Skeletal muscle tissue (tissue), 3 donors: ENCODE measurements at regions not wholly inside any gene's neighbourhood (a gene's known extent, or its start where the extent isn't known, plus 50 kb on each side); places are given as distances from the start of the nearest gene placed in this dataset.

Experiments
- H3K27ac ChIP-seq: one replicate; pipeline ENCODE4 v1.7.0; 2013; ENCODE audit warnings: mild to moderate bottlenecking, low read depth, low read length, inconsistent platforms
- H3K27me3 ChIP-seq, 3 donors: one replicate each; pipeline ENCODE4 v1.7.0; 2013; ENCODE audit warnings: low read length in 3 of 3; ENCODE audit not compliant: control insufficient read depth in 3 of 3, insufficient read depth in 3 of 3
- H3K36me3 ChIP-seq, 3 donors: one replicate each; pipeline ENCODE4 v1.7.0; 2013; ENCODE audit warnings: low read length in 3 of 3; ENCODE audit not compliant: control insufficient read depth in 3 of 3, insufficient read depth in 3 of 3
- H3K4me1 ChIP-seq, 3 donors: one replicate each; pipeline ENCODE4 v1.7.0; 2013; ENCODE audit warnings: low read length in 3 of 3, mild to moderate bottlenecking in 3 of 3; ENCODE audit not compliant: control insufficient read depth in 3 of 3, insufficient read depth in 3 of 3
- H3K4me3 ChIP-seq, 3 donors: one replicate each; pipeline ENCODE4 v1.7.0; 2013; ENCODE audit warnings: low read length in 3 of 3
- H3K9ac ChIP-seq, 3 donors: one replicate each; pipeline ENCODE4 v1.7.0; 2013; ENCODE audit warnings: low read length in 3 of 3, mild to moderate bottlenecking in 3 of 3, moderate library complexity in 2 of 3, low read depth in 1 of 3
- H3K9me3 ChIP-seq, 3 donors: one replicate each; pipeline ENCODE4 v1.7.0; 2013; ENCODE audit warnings: low read length in 3 of 3; ENCODE audit not compliant: control insufficient read depth in 3 of 3
- donor health status: Osteomylitis.

GRCh38 chr13:107992542-107992941, 222.8 kb downstream of the LIG4 start:
- H3K27me3 ChIP-seq: no peaks in the 10 kb centered on the region
- H3K4me1 ChIP-seq: no peaks in the 10 kb centered on the region
- no peak overlapping the region for H3K27ac ChIP-seq
- no peaks in the 10 kb centered on the region for H3K36me3 ChIP-seq
- H3K9me3 ChIP-seq: no peaks in the 10 kb centered on the region
- H3K4me3 ChIP-seq: no peak overlapping the region
- no peak overlapping the region for H3K9ac ChIP-seq

- no peak overlapping the region for H3K9ac ChIP-seq
- no peaks in the 10 kb centered on the region for H3K9me3 ChIP-seq
- H3K27me3 ChIP-seq: no peaks in the 10 kb centered on the region
- H3K36me3 ChIP-seq: no peaks in the 10 kb centered on the region
- no peaks in the 10 kb centered on the region for H3K4me1 ChIP-seq
- no peak overlapping the region for H3K4me3 ChIP-seq
- no peak overlapping the region for H3K27ac ChIP-seq
These were observed 238.2 kb downstream of the LIG4 start for GRCh38 chr13:107977071-107977574.

GRCh38 chr13:107976628-107977027, 238.7 kb downstream of the LIG4 start:
- Histone ChIP-seq H3K4me3 (no peak overlapping the region), H3K9me3 (no peaks in the 10 kb centered on the region), H3K4me1 (no peaks in the 10 kb centered on the region), H3K27me3 (no peaks in the 10 kb centered on the region), H3K27ac (no peak overlapping the region), H3K36me3 (no peaks in the 10 kb centered on the region), H3K9ac (no peak overlapping the region)

GRCh38 chr13:107974409-107974808, 240.9 kb downstream of the LIG4 start:
- Histone ChIP-seq H3K27ac (no peak overlapping the region), H3K9ac (no peak overlapping the region), H3K36me3 (no peaks in the 10 kb centered on the region), H3K4me1 (no peaks in the 10 kb centered on the region), H3K27me3 (no peaks in the 10 kb centered on the region), H3K9me3 (no peaks in the 10 kb centered on the region), H3K4me3 (no peak overlapping the region)

GRCh38 chr13:107969546-107969945, 245.8 kb downstream of the LIG4 start:
- H3K36me3 ChIP-seq: no peaks in the 10 kb centered on the region

GRCh38 chr13:107968470-107968869, 246.9 kb downstream of the LIG4 start:
- no peaks in the 10 kb centered on the region for H3K36me3 ChIP-seq
- no peak overlapping the region for H3K4me3 ChIP-seq
- H3K27me3 ChIP-seq: no peaks in the 10 kb centered on the region

More at GRCh38 chr13:107969546-107969945, 245.8 kb downstream of the LIG4 start:
- Histone ChIP-seq H3K27me3 (no peaks in the 10 kb centered on the region), H3K9me3 (no peaks in the 10 kb centered on the region), H3K4me3 (no peak overlapping the region), H3K27ac (no peak overlapping the region), H3K9ac (no peak overlapping the region), H3K4me1 (no peaks in the 10 kb centered on the region)

GRCh38 chr13:107964395-107964794, 250.9 kb downstream of the LIG4 start:
- Histone ChIP-seq H3K4me1 (no peaks in the 10 kb centered on the region), H3K27ac (no peak overlapping the region), H3K9me3 (no peaks in the 10 kb centered on the region), H3K36me3 (no peaks in the 10 kb centered on the region), H3K9ac (no peak overlapping the region), H3K27me3 (no peaks in the 10 kb centered on the region), H3K4me3 (no peak overlapping the region)

More at GRCh38 chr13:107968470-107968869, 246.9 kb downstream of the LIG4 start:
- no peak overlapping the region for H3K9ac ChIP-seq
- no peak overlapping the region for H3K27ac ChIP-seq
- no peaks in the 10 kb centered on the region for H3K9me3 ChIP-seq
- no peaks in the 10 kb centered on the region for H3K4me1 ChIP-seq

- H3K4me1 ChIP-seq: no peaks in the 10 kb centered on the region
- H3K9me3 ChIP-seq: no peaks in the 10 kb centered on the region
- no peak overlapping the region for H3K27ac ChIP-seq
- H3K4me3 ChIP-seq: no peak overlapping the region
- H3K36me3 ChIP-seq: no peaks in the 10 kb centered on the region
- no peaks in the 10 kb centered on the region for H3K27me3 ChIP-seq
- H3K9ac ChIP-seq: no peak overlapping the region
These were observed 253.3 kb downstream of the LIG4 start for GRCh38 chr13:107961849-107962608.

GRCh38 chr13:107960301-107960700, 255.0 kb downstream of the LIG4 start:
- Histone ChIP-seq H3K4me3 (no peak overlapping the region), H3K9me3 (no peaks in the 10 kb centered on the region), H3K27me3 (no peaks in the 10 kb centered on the region), H3K27ac (no peak overlapping the region), H3K9ac (no peak overlapping the region), H3K4me1 (no peaks in the 10 kb centered on the region), H3K36me3 (no peaks in the 10 kb centered on the region)

- H3K27ac ChIP-seq: no peak overlapping the region
- no peak overlapping the region for H3K9ac ChIP-seq
- H3K4me1 ChIP-seq: no peaks in the 10 kb centered on the region
- H3K36me3 ChIP-seq: no peaks in the 10 kb centered on the region
- no peaks in the 10 kb centered on the region for H3K27me3 ChIP-seq
- H3K4me3 ChIP-seq: no peak overlapping the region
- no peaks in the 10 kb centered on the region for H3K9me3 ChIP-seq
These were observed 258.4 kb downstream of the LIG4 start for GRCh38 chr13:107956889-107957288.
